Parathyroid adenoma (tissue), 2 donors: ENCODE measurements at regions not wholly inside any gene's neighbourhood (a gene's known extent, or its start where the extent isn't known, plus 50 kb on each side); places are given as distances from the start of the nearest gene placed in this dataset.

Source experiments
- H2AFZ ChIP-seq: fragments of 300-600 bp; sonication (generic); one replicate; pipeline ENCODE4 v1.7.0; 2017; ENCODE audit warnings: antibody characterized with exemption, mild to moderate bottlenecking
- H3K27ac ChIP-seq: fragments of 300-600 bp; sonication (generic); one replicate; pipeline ENCODE4 v1.7.0; 2017
- H3K27me3 ChIP-seq: fragments of 300-600 bp; sonication (generic); one replicate; pipeline ENCODE4 v1.7.0; 2017; ENCODE audit warnings: low read length; ENCODE audit not compliant: control insufficient read depth, insufficient read depth
- H3K36me3 ChIP-seq: fragments of 300-600 bp; sonication (generic); one replicate; pipeline ENCODE4 v1.7.0; 2017; ENCODE audit warnings: low read length; ENCODE audit not compliant: control insufficient read depth, insufficient read depth
- H3K4me1 ChIP-seq: fragments of 300-600 bp; sonication (generic); one replicate; pipeline ENCODE4 v1.7.0; 2017; ENCODE audit warnings: control low read depth
- H3K4me2 ChIP-seq: fragments of 300-600 bp; sonication (generic); one replicate; pipeline ENCODE4 v1.7.0; 2017; ENCODE audit warnings: low read length
- H3K4me3 ChIP-seq: fragments of 300-600 bp; sonication (generic); one replicate; pipeline ENCODE4 v1.7.0; 2017; ENCODE audit warnings: low read depth, low read length
- H3K79me2 ChIP-seq: fragments of 300-600 bp; sonication (generic); one replicate; pipeline ENCODE4 v1.7.0; 2017; ENCODE audit warnings: control low read depth
- H3K9ac ChIP-seq: fragments of 300-600 bp; sonication (generic); one replicate; pipeline ENCODE4 v1.7.0; 2017; ENCODE audit warnings: mild to moderate bottlenecking
- H3K9me3 ChIP-seq: fragments of 300-600 bp; sonication (generic); one replicate; pipeline ENCODE4 v1.7.0; 2017; ENCODE audit warnings: low read length; ENCODE audit not compliant: control insufficient read depth
- TF ChIP-seq, protein P1 (sequence below): fragments of 300-600 bp; sonication (generic); IDR thresholded peaks from one replicate; pipeline ENCODE4 v1.7.0; 2017; ENCODE audit warnings: antibody characterized with exemption, mild to moderate bottlenecking
- donor health status: primary hyperparathyroidism.

- TF ChIP-seq, protein P1, sequence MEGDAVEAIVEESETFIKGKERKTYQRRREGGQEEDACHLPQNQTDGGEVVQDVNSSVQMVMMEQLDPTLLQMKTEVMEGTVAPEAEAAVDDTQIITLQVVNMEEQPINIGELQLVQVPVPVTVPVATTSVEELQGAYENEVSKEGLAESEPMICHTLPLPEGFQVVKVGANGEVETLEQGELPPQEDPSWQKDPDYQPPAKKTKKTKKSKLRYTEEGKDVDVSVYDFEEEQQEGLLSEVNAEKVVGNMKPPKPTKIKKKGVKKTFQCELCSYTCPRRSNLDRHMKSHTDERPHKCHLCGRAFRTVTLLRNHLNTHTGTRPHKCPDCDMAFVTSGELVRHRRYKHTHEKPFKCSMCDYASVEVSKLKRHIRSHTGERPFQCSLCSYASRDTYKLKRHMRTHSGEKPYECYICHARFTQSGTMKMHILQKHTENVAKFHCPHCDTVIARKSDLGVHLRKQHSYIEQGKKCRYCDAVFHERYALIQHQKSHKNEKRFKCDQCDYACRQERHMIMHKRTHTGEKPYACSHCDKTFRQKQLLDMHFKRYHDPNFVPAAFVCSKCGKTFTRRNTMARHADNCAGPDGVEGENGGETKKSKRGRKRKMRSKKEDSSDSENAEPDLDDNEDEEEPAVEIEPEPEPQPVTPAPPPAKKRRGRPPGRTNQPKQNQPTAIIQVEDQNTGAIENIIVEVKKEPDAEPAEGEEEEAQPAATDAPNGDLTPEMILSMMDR: no peak
- Histone ChIP-seq H3K27ac (no peak overlapping the region), H3K4me2 (no peak overlapping the region), H2AFZ (no peak overlapping the region), H3K27me3 (no peaks in the 10 kb centered on the region), H3K79me2 (no peaks in the 10 kb centered on the region), H3K36me3 (no peaks in the 10 kb centered on the region), H3K9me3 (no peaks in the 10 kb centered on the region), H3K9ac (no peak overlapping the region), H3K4me3 (no peak overlapping the region), H3K4me1 (no peaks in the 10 kb centered on the region)
These were observed 275.2 kb downstream of the GXYLT1 start for GRCh38 chr12:41869432-41869831.

DNA sequence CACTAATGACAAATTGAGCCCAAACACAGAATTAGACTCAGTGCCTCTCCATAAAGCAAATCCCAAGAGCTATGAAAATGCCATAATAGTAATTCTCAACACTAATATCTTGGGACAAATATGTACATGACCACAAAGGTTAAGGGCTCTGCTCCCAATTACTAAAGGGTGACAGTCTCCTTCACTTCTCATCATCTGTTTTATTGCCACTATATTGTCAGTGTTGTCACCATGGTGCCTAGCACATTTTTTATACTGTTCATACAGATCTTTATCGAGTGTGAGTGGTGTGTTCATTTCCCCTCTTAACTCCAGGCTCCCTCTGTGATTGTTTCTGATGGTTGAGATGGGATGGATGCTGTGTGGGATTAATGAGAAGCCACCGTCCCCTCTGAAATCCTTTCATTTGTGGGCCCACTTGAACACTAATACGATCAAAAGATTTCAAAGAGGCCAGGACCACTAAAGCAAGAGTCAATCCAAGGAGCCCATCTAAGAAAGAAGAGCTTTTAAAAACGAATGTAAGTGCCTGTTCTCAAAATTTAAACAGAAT lies 277.7 kb downstream of the GXYLT1 start:
- Histone ChIP-seq H2AFZ (no peak overlapping the region), H3K4me3 (no peak overlapping the region), H3K27me3 (no peaks in the 10 kb centered on the region), H3K36me3 (no peaks in the 10 kb centered on the region), H3K9ac (no peak overlapping the region), H3K79me2 (no peaks in the 10 kb centered on the region), H3K4me1 (no peaks in the 10 kb centered on the region), H3K4me2 (no peak overlapping the region), H3K27ac (no peak overlapping the region), H3K9me3 (no peaks in the 10 kb centered on the region)
- TF ChIP-seq, protein P1: no peak

DNA sequence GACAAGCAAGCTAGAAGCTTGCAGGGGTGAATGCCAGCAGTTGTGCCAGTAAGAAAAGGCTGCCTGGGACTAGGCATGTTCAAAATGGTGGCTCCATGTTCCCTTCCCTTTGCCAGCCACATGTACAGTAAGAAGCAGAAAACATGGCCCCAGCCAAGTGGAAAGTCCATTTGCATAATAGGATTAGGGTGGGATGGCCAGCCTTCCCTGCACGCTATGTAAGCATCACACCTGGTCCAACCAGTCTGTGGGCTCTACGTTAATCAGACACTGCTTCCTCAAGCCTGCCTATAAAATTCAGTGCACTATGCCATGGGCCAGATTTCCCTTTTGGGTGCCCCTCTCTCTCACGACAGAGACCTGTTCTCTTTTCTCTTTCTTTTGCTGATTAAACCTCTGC lies 288.4 kb downstream of the GXYLT1 start:
- no peak overlapping the region for H3K27ac ChIP-seq
- no peaks in the 10 kb centered on the region for H3K9me3 ChIP-seq
- H3K4me2 ChIP-seq: no peak overlapping the region
- H3K4me3 ChIP-seq: no peak overlapping the region
- H3K79me2 ChIP-seq: no peaks in the 10 kb centered on the region
- H2AFZ ChIP-seq: no peak overlapping the region
- no peaks in the 10 kb centered on the region for H3K36me3 ChIP-seq
- TF ChIP-seq, protein P1: no peak
- no peaks in the 10 kb centered on the region for H3K27me3 ChIP-seq
- H3K4me1 ChIP-seq: no peaks in the 10 kb centered on the region
- H3K9ac ChIP-seq: no peak overlapping the region

DNA sequence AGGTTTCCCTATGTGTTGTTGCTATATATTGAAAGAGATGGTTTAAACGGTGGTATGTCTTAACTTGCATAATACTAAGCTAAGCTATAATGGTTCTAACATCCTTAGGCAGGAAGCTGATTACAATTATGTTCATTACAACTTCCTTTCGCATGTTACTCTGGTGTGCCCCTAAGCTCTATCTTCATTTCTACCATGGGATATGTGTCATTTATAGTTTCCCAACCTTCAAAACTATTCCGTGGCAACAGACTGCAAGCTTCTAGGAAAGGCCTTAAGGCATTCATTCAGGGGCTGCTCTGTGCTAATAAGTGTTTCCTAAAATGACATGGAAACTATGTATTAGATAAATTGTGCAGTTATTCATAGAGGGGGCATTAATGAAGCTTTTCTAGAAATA lies 294.6 kb downstream of the GXYLT1 start:
- no peaks in the 10 kb centered on the region for H3K9me3 ChIP-seq
- no peak overlapping the region for H3K27ac ChIP-seq

DNA sequence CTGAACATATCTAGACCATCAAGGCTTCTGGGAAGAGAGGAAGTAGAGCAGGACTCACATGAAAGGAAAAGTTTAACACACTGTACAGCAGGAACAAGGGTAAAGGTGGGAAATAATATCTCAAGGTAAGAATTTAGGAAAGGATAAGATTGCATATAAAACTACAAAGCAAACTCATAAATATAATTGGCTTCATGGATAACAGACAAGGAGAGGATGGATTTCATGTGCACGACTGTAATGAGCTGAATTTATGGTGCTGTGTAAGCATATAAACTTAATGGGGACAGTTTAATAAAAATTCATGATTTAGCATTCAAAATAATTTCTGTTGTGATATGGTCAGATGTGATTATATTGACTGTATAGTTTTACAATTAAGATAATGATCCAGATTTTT lies 298.0 kb downstream of the GXYLT1 start:
- Histone ChIP-seq H3K27ac (no peak overlapping the region), H3K4me2 (no peak overlapping the region), H2AFZ (no peak overlapping the region), H3K27me3 (no peaks in the 10 kb centered on the region), H3K9ac (no peak overlapping the region), H3K36me3 (no peaks in the 10 kb centered on the region), H3K79me2 (no peaks in the 10 kb centered on the region), H3K4me1 (no peaks in the 10 kb centered on the region), H3K4me3 (no peak overlapping the region), H3K9me3 (no peaks in the 10 kb centered on the region)
- TF ChIP-seq, protein P1: no peak

More for the DNA sequence above, 294.6 kb downstream of the GXYLT1 start:
- H3K4me3 ChIP-seq: no peak overlapping the region
- no peaks in the 10 kb centered on the region for H3K27me3 ChIP-seq
- H3K9ac ChIP-seq: no peak overlapping the region
- H3K4me2 ChIP-seq: no peak overlapping the region
- H3K4me1 ChIP-seq: no peaks in the 10 kb centered on the region
- TF ChIP-seq, protein P1: no peak
- H2AFZ ChIP-seq: no peak overlapping the region
- H3K79me2 ChIP-seq: no peaks in the 10 kb centered on the region
- no peaks in the 10 kb centered on the region for H3K36me3 ChIP-seq
